ENCODE measurements at regions not wholly inside any gene's neighbourhood (a gene's known extent, or its start where the extent isn't known, plus 50 kb on each side); places are given as distances from the start of the nearest gene placed in this dataset.
"Not testable (repeated sequence)": the region's sequence is repeated elsewhere in the genome, so short reads cannot be mapped to it uniquely, and the experiment has no call there.

- DNase-seq (ENCODE audit: low spot score) = no peak
- H3K4me1 Mint-ChIP-seq (ENCODE audit: low read depth) = no peaks in the 10 kb centered on the region
- H3K4me3 Mint-ChIP-seq (ENCODE audit: low read depth) = no peak overlapping the region
- H3K9me3 Mint-ChIP-seq = no peaks in the 10 kb centered on the region
- intact Hi-C loops (cut with micrococcal nuclease) = no loop called here
- no peaks in the 10 kb centered on the region for H3K27me3 Mint-ChIP-seq (ENCODE audit: low read depth)
- H3K36me3 Mint-ChIP-seq (ENCODE audit: low read depth) = no peaks in the 10 kb centered on the region
- H3K27ac Mint-ChIP-seq = no peak overlapping the region
Measured at GRCh38 chr16:48958681-48959080, 323.0 kb downstream of the CBLN1 start.

DNA sequence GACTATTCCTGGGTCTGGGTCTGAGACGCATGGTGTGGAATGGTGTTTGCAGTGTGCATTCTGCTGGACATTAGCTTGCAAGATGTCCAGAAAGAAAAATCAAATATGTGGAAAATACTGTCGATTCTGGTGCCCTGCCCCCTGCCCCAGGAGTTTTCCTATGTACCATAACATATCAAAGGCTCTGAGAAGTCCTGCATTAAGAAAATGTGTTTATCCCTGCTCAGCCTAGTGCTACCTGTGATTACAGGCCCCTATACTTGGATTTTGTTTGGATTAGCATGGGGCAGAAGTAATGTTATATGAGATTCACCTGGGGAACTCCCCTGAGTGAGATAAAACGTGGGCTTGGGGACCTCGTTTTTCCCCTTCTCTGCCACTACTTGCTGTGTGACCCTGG, 325.0 kb downstream of the CBLN1 start:
- H3K4me3 Mint-ChIP-seq (ENCODE audit: low read depth) = no peak overlapping the region
- H3K27me3 Mint-ChIP-seq (ENCODE audit: low read depth) = no peaks in the 10 kb centered on the region
- no peaks in the 10 kb centered on the region for H3K9me3 Mint-ChIP-seq
- no peaks in the 10 kb centered on the region for H3K4me1 Mint-ChIP-seq (ENCODE audit: low read depth)
- H3K27ac Mint-ChIP-seq = no peak overlapping the region
- intact Hi-C loops (cut with micrococcal nuclease) = no loop called here
- H3K36me3 Mint-ChIP-seq (ENCODE audit: low read depth) = no peaks in the 10 kb centered on the region
- no peak for DNase-seq (ENCODE audit: low spot score)

GRCh38 chr16:48955837-48956236, 325.8 kb downstream of the CBLN1 start:
- no peaks in the 10 kb centered on the region for H3K4me1 Mint-ChIP-seq (ENCODE audit: low read depth)
- intact Hi-C loops (cut with micrococcal nuclease) = no loop called here
- no peaks in the 10 kb centered on the region for H3K36me3 Mint-ChIP-seq (ENCODE audit: low read depth)
- no peaks in the 10 kb centered on the region for H3K9me3 Mint-ChIP-seq
- H3K4me3 Mint-ChIP-seq (ENCODE audit: low read depth) = no peak overlapping the region
- no peak overlapping the region for H3K27ac Mint-ChIP-seq
- H3K27me3 Mint-ChIP-seq (ENCODE audit: low read depth) = no peaks in the 10 kb centered on the region
- DNase-seq (ENCODE audit: low spot score) = no peak

- H3K27me3 Mint-ChIP-seq (ENCODE audit: low read depth); H3K4me3 Mint-ChIP-seq (ENCODE audit: low read depth); DNase-seq (ENCODE audit: low spot score); intact Hi-C loops (cut with micrococcal nuclease); H3K27ac Mint-ChIP-seq; H3K4me1 Mint-ChIP-seq (ENCODE audit: low read depth); H3K36me3 Mint-ChIP-seq (ENCODE audit: low read depth): not testable (repeated sequence)
- H3K9me3 Mint-ChIP-seq = peaks cover 12% of the 10 kb centered on the region
Measured at GRCh38 chr16:48951621-48952125, 330.0 kb downstream of the CBLN1 start.

DNA sequence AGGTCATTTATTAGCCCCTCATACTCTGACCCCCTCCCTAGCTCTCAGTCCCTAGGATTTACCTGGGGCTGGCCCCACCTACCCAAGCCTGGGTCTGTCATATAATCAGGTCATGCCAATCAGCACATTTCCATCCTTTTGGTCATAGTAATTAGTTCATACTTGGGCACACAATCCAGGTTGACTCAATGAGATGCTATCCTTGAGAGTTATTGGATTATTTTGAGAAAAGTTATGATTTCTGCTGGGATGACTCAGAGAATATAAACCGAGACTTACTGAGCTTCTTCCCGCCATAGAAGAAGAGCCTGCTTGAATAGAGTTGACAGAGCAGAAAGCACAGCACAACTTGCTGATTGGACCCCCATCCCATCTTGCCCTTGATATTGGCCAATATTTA, 331.5 kb downstream of the CBLN1 start:
- H3K27me3 Mint-ChIP-seq (ENCODE audit: low read depth) = no peaks in the 10 kb centered on the region
- H3K9me3 Mint-ChIP-seq = peaks cover 12% of the 10 kb centered on the region
- no peaks in the 10 kb centered on the region for H3K36me3 Mint-ChIP-seq (ENCODE audit: low read depth)
- intact Hi-C loops (cut with micrococcal nuclease) = no loop called here
- no peak for DNase-seq (ENCODE audit: low spot score)
- no peak overlapping the region for H3K27ac Mint-ChIP-seq
- no peak overlapping the region for H3K4me3 Mint-ChIP-seq (ENCODE audit: low read depth)
- no peaks in the 10 kb centered on the region for H3K4me1 Mint-ChIP-seq (ENCODE audit: low read depth)

DNA sequence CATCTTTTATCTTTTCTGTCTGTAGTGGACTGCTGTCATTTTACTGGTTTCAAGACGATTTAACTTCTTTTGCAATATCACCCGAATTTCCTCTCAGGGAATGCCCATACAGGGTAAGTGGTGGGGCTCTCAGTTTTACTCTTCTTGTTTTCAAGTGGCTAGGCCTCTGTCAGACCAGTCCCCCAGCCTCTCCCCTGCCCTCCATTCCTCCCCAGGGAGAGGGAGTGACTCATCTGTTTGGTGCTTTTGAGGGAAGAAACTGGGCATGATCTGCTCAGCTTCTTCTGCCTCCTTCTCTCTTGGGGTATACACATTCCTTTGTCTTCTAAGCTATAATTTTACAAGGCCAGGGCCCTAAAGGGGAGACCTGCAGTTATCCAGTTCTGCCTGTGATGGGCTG, 332.0 kb downstream of the CBLN1 start:
- intact Hi-C loops (cut with micrococcal nuclease) = no loop called here
- Mint-ChIP-seq H3K36me3 (ENCODE audit: low read depth) (no peaks in the 10 kb centered on the region), H3K4me1 (ENCODE audit: low read depth) (no peaks in the 10 kb centered on the region), H3K4me3 (ENCODE audit: low read depth) (no peak overlapping the region), H3K9me3 (peaks cover 12% of the 10 kb centered on the region), H3K27me3 (ENCODE audit: low read depth) (no peaks in the 10 kb centered on the region), H3K27ac (no peak overlapping the region)
- DNase-seq (ENCODE audit: low spot score) = no peak

GRCh38 chr16:48948911-48949310, 332.7 kb downstream of the CBLN1 start:
- DNase-seq (ENCODE audit: low spot score) = no peak
- Mint-ChIP-seq H3K4me1 (ENCODE audit: low read depth) (no peaks in the 10 kb centered on the region), H3K27ac (no peak overlapping the region), H3K9me3 (peaks cover 17% of the 10 kb centered on the region), H3K27me3 (ENCODE audit: low read depth) (no peaks in the 10 kb centered on the region), H3K4me3 (ENCODE audit: low read depth) (no peak overlapping the region), H3K36me3 (ENCODE audit: low read depth) (no peaks in the 10 kb centered on the region)
- intact Hi-C loops (cut with micrococcal nuclease) = no loop called here

- Mint-ChIP-seq H3K27ac (no peak overlapping the region), H3K4me1 (ENCODE audit: low read depth) (no peaks in the 10 kb centered on the region)
- intact Hi-C loops (cut with micrococcal nuclease) = no loop called here
Measured at GRCh38 chr16:48947371-48947713, 334.3 kb downstream of the CBLN1 start.

GRCh38 chr16:48946686-48947370, 334.8 kb downstream of the CBLN1 start:
- Mint-ChIP-seq H3K4me1 (ENCODE audit: low read depth) (no peaks in the 10 kb centered on the region), H3K9me3 (peaks cover 17% of the 10 kb centered on the region)
- intact Hi-C loops (cut with micrococcal nuclease) = no loop called here

More at GRCh38 chr16:48947371-48947713, 334.3 kb downstream of the CBLN1 start:
- Mint-ChIP-seq H3K36me3 (ENCODE audit: low read depth) (no peaks in the 10 kb centered on the region), H3K4me3 (ENCODE audit: low read depth) (no peak overlapping the region), H3K9me3 (peaks cover 17% of the 10 kb centered on the region), H3K27me3 (ENCODE audit: low read depth) (no peaks in the 10 kb centered on the region)
- DNase-seq (ENCODE audit: low spot score) = no peak

DNA sequence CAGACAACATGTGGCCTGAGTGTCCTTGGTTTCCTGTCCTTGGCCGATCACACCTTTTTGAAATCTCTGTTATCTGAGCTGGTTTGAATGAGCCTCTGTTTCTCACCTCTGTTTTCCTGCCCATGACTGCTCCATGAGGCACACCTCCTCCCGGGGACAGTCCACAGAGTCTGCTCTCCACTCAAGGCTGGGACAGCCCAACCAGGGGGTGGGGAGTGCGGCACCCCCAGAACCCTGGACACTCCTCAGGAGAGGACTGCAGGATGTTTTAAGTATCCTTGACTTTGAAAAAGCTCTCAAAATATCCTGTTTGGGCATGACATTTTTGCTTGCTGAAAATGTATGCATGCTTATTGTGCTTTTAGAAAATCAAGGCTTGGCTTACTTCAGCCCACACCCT, 333.0 kb upstream of the N4BP1 start:
- H3K4me3 Mint-ChIP-seq (ENCODE audit: low read depth) = no peak overlapping the region
- intact Hi-C loops (cut with micrococcal nuclease) = no loop called here
- no peaks in the 10 kb centered on the region for H3K27me3 Mint-ChIP-seq (ENCODE audit: low read depth)
- no peak for DNase-seq (ENCODE audit: low spot score)
- H3K9me3 Mint-ChIP-seq = peaks cover 4% of the 10 kb centered on the region
- no peaks in the 10 kb centered on the region for H3K36me3 Mint-ChIP-seq (ENCODE audit: low read depth)
- no peak overlapping the region for H3K27ac Mint-ChIP-seq
- no peaks in the 10 kb centered on the region for H3K4me1 Mint-ChIP-seq (ENCODE audit: low read depth)

More at GRCh38 chr16:48946686-48947370, 334.8 kb downstream of the CBLN1 start:
- H3K27me3 Mint-ChIP-seq (ENCODE audit: low read depth) = no peaks in the 10 kb centered on the region
- no peaks in the 10 kb centered on the region for H3K36me3 Mint-ChIP-seq (ENCODE audit: low read depth)
- no peak for DNase-seq (ENCODE audit: low spot score)
- H3K4me3 Mint-ChIP-seq (ENCODE audit: low read depth) = no peak overlapping the region
- H3K27ac Mint-ChIP-seq = no peak overlapping the region

DNA sequence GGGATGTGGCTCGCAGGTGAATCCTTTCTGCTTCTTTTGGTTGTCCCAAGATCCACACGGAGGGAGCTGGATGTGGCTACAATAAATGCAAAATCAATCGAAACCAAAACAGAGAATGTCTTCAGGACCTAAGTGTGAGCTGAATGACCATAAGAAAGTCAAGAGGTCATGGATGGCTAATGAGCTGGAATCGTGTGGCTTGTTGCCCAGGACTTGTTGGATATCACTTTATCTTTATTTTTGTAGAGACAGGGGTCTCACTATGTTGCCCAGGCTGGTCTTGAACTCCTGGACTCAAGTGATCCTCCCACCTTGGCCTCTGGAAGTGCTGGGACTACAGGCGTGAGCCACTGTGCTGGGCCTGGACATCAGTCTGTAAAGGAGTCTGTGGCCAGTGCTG, 326.8 kb upstream of the N4BP1 start:
- no peaks in the 10 kb centered on the region for H3K4me1 Mint-ChIP-seq (ENCODE audit: low read depth)
- no peak overlapping the region for H3K27ac Mint-ChIP-seq

DNA sequence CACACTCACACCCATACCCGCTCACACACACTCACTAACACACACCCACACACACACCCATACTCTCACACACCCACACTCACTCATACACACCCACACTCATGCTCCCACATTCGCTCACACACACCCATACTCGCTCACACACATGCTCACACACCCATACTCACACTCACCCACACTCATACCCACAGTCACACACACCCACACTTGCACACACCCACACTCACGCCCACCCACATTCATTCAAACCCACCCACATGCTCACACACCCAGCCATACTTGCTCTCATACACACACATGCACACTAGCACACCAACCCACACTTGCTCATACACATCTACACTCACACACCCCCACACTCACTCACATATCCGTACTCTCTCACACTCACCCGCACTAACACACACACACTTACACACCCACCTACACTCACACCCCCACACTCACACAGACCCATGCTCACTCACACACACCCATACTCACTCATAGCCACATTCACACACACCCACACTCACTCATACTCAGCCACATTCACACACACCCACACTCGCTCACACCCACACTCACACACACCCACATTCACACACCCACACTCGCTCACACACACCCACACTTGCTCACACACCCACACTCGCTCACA, 322.4 kb upstream of the N4BP1 start:
- Mint-ChIP-seq H3K27ac (no peak overlapping the region), H3K27me3 (ENCODE audit: low read depth) (no peaks in the 10 kb centered on the region), H3K36me3 (ENCODE audit: low read depth) (no peaks in the 10 kb centered on the region), H3K9me3 (peaks cover 13% of the 10 kb centered on the region), H3K4me1 (ENCODE audit: low read depth) (no peaks in the 10 kb centered on the region), H3K4me3 (ENCODE audit: low read depth) (no peak overlapping the region)
- no peak for DNase-seq (ENCODE audit: low spot score)
- intact Hi-C loops (cut with micrococcal nuclease) = no loop called here

More for the DNA sequence above, 326.8 kb upstream of the N4BP1 start:
- H3K36me3 Mint-ChIP-seq (ENCODE audit: low read depth) = no peaks in the 10 kb centered on the region
- H3K27me3 Mint-ChIP-seq (ENCODE audit: low read depth) = no peaks in the 10 kb centered on the region
- H3K4me3 Mint-ChIP-seq (ENCODE audit: low read depth) = no peak overlapping the region
- intact Hi-C loops (cut with micrococcal nuclease) = no loop called here
- H3K9me3 Mint-ChIP-seq = peaks cover 3% of the 10 kb centered on the region
- no peak for DNase-seq (ENCODE audit: low spot score)

- H3K4me1 Mint-ChIP-seq (ENCODE audit: low read depth) = no peaks in the 10 kb centered on the region
- intact Hi-C loops (cut with micrococcal nuclease) = no loop called here
- H3K9me3 Mint-ChIP-seq = peaks cover 22% of the 10 kb centered on the region
- H3K27ac Mint-ChIP-seq = no peak overlapping the region
- H3K36me3 Mint-ChIP-seq (ENCODE audit: low read depth) = no peaks in the 10 kb centered on the region
- DNase-seq (ENCODE audit: low spot score) = no peak
- H3K4me3 Mint-ChIP-seq (ENCODE audit: low read depth) = no peak overlapping the region
- H3K27me3 Mint-ChIP-seq (ENCODE audit: low read depth) = no peaks in the 10 kb centered on the region
Measured at GRCh38 chr16:48930951-48931553, 321.1 kb upstream of the N4BP1 start.
